HS-5 (cell line): ENCODE measurements at regions not wholly inside any gene's neighbourhood (a gene's known extent, or its start where the extent isn't known, plus 50 kb on each side); places are given as distances from the start of the nearest gene placed in this dataset.

Experiments used
- DNase-seq: peaks from one replicate; pipeline ENCODE4 v3.0.0-alpha.2; 2012; ENCODE audit warnings: low read depth

DNA sequence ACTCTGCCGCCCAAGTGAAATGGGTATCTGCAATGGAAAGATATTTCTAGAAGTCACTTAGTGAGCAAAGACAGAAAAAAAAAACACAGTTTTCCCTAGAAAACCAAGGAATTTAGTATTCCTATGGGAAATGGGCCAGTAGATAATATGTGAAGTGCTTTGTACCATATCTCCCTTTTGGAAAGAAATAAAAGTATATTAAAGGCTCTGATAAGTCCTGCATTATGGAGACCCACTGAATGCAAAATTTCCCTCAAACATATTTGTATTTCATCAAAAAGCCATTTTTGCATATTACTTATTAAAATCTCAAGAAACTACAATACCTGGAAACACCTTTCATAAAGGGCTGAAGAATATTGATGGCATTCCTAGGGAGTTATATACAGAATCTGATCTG lies 51.6 kb upstream of the DYNLRB2 start:
- DNase-seq: no peak

GRCh38 chr16:80488167-80488566 lies 52.6 kb upstream of the DYNLRB2 start:
- no peak for DNase-seq

DNA sequence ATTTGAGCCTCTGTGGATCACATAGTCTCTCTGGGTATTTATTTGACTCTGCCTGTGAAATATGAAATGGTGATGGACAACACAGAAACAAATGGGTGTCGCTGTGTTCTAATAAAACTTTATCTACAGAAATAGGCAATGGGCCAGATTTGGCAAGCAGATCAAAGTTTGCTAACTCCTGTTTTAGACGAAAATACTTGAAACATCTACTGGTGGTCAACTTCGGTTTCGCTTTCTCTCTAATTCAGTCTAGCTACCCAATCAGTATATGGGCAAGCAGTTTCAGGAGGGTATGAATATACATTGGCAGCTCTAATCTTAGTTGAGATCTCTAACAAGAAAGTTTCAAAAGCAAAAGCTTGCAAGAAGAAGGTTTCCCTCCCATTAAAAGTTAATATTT lies 60.1 kb upstream of the DYNLRB2 start:
- DNase-seq: no peak

DNA sequence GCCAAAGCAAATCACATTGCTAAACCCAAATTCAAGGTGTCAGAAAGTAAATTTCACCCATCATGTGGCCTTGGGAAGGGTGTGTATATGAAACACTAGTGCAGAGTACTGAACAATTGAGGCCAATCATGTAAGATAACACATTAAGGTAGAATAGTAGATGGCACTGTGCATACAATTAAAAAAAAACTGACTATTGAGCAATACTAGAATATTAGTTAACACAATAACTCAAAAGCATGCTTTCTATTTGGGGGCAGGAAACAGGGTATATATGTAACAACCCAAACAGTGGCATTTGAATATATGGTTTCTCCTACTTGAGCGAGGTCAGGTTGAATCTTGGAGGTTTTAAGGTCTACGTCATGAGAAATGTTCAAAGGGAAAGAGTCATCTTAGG lies 63.0 kb upstream of the DYNLRB2 start:
- DNase-seq: no peak

GRCh38 chr16:80468029-80468428 lies 72.8 kb upstream of the DYNLRB2 start:
- DNase-seq: no peak

DNA sequence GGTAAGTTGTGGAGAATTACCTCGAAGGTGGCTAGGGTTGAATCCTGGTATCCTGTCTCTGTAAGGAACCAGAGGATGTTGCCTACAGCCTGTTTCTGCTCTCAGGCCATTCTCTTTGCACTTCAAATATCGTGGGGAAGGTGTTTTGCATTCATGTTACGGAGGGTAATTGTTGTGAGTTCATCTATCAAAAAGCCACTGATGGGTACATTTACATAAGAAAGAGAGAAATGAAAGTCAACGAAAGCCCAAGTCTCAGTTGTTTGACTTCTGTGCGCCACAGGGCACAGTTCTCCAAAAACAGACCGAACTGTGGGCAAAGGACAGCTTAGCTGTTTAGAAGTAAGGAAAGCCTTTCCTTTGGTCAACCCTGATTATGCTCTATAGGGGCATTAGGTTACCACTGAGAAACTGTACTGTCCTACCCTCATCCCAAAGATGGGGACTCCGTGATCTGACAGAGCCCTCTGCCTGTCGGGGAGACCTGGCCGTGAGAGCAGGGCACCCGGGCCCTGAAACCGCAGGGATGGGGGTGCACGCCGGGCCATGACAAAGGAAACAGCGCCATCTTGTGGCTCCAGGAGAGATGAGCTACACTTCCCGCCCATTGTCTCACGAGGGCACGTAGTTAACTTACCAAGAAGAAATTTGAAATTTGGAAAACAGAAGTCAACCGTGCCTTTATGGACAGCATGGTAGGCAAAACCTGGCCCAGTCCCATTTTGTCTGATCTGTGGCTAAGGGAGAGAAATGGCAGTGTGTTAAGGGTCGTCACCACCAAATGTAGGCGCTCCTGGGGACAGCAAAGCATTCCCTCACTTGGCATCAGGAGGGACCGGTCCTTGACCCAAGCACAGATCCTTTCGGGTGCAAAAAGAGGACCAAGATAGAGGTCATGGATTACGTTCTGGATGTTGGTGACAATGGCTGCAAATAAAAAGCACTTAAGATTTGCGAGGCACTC lies 74.5 kb upstream of the DYNLRB2 start:
- DNase-seq: peak; percentile 4

GRCh38 chr16:80463751-80464495 lies 76.9 kb upstream of the DYNLRB2 start:
- DNase-seq: no peak

DNA sequence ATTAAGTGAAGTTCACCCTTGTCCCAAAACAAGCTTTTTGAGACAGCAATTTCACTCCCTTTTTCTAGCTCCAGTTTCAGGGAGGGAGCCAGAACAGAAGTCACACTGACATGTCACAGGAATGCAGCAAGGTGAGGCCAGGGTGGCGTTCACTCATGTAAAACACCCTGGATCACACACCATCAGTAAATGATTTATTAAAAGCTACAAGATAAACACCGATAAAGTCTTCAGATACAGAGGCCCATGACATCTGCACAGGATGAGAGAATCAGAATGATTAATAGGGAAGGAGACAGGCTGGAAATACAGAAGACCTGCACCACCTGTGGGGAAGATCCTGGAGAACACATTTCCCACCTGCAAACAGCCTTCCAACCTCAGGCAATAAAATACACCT lies 77.5 kb upstream of the DYNLRB2 start:
- DNase-seq: no peak

GRCh38 chr16:80462917-80463316 lies 77.9 kb upstream of the DYNLRB2 start:
- no peak for DNase-seq

- DNase-seq: no peak
Measured at GRCh38 chr16:80460988-80461387, 79.8 kb upstream of the DYNLRB2 start.

GRCh38 chr16:80459966-80460365 lies 80.8 kb upstream of the DYNLRB2 start:
- no peak for DNase-seq

GRCh38 chr16:80459331-80459777 lies 81.4 kb upstream of the DYNLRB2 start:
- no peak for DNase-seq

DNA sequence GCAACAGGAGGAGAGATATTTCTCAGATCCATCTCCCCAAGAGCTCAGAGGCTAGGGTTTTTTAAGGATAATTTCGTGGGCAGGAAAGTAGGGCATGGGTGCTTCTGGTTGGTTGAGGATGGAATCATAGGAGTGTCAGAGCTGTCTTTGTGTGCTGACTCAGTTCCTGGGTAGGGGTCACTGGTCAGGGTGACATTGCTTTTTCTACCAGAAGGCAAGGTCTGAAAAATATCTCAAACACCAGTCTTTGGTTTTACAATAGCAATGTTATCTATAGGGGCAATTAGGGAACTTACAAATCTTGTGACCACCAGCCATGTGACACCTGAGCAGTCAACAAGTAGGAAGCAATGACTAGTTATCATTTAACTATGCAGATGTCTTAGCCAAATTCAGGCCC lies 82.9 kb upstream of the DYNLRB2 start:
- DNase-seq: no peak

DNA sequence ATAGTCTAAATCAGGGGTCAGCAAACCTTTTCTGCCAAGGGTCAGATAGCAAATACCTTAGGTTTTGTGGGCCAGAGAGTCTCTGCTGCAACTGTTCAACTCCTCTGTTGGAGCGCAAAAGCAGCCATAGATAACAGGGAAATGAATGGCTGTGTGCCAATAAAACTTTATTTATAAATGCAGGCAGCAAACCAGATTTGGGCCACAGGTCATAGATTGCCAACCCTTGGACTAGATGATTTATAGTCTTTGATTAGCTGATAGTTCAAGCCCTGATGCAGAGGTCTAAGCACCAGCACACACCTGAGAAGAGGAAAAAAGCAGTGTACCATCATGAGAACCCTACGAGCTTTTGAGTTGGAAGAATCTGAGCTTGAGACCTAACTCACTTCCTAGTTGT lies 86.0 kb upstream of the DYNLRB2 start:
- no peak for DNase-seq

DNA sequence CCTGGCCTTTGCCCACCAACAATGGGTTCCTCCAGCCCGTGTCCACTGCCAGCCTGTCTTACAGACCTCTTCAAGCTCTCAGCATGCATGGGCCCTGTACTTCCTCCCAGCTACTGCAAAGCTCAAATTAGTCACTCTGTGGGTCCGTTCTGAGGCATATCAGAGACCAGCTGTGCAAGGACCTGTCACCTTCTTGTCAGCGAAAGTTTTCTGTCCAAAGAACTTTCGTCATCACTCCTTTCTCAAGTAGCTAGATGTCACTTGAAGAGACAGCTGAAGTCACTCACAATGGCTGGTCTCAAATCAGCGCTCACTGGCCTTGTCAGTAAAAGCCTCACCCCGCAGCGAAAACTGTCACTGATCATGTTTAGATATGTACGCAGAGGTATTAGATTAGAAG lies 91.4 kb upstream of the DYNLRB2 start:
- no peak for DNase-seq

GRCh38 chr16:80447241-80447640 lies 93.6 kb upstream of the DYNLRB2 start:
- no peak for DNase-seq

DNA sequence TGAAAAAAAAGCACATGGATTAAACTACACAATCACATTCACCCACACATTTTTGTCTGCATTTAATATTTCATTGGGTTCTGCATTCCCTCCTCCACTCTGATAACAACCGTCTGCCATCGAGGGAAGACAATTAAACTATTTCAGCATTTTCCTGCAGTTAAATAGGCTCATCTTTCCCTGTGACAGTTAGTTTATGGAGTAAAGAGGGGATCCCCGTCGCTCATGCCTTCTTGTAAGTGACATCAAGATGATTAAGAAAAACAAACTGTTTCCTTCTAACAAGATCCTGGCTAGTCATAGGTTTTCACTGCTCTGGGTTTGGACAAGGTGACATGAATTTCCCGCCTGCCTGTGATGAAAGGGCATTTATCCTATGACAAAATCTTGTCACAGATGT lies 98.0 kb upstream of the DYNLRB2 start:
- DNase-seq: no peak

DNA sequence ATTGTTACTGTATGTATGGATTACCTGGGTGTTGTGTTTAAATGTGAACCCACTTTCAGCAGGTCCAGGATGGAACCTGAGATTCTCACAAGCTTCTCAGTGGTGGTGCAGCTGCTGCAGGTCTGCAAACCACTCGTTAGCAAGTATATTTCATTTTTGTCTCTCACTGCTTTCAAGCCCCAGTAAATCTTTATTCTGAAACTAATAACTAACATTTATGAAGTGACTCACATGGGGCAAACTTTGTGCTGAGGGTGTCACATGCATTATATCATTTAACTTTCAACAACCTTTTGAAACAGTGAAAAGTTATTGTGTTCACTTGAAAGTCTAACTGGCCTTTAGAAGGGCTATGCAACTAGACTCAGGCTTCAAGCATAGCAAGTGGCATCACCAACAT lies 98.9 kb upstream of the DYNLRB2 start:
- DNase-seq: no peak

GRCh38 chr16:80440667-80441066 lies 100.1 kb upstream of the DYNLRB2 start:
- DNase-seq: no peak

GRCh38 chr16:80437707-80438106 lies 103.1 kb upstream of the DYNLRB2 start:
- no peak for DNase-seq

- no peak for DNase-seq
Measured at GRCh38 chr16:80436510-80436909, 104.3 kb upstream of the DYNLRB2 start.

DNA sequence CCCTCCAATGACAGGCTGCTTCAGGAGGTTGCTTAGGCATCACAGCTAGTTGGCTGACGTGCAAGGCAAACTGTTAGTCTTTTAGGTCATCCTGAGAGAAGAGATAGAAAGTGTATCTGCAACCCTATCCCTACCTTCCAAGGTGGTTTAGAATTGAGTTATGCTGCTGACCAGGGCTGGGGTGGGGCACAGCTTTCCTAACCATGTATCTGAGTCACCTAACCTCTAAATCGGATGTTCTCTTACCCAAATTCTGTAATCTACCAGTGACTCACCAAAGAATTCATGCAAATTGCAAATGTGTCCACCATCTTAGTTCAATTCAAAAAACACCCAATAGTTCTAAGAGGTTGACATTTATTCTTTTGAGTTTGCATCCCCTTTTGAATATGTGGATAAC lies 107.2 kb upstream of the DYNLRB2 start:
- DNase-seq: no peak

DNA sequence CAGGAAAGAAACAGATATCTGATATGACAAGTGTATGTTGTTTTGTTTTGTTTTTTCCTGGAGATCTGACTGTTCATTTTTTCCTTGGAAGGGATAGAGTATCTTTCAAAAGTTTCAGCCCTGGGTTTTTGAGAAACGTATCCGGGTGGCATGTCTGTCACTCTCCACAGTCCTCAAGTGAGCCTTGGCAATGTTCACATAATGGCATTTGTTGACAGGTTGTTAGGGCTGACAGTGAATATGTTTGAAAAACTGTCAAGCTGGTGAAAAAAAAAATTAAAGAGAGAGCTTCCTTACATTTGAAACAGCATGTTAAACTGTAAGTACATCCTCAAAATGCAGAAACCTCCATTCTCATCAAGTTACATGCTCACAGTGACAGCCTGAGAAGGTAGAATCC lies 113.0 kb upstream of the DYNLRB2 start:
- no peak for DNase-seq
